Activated naive CD4-positive, alpha-beta T cell treated with anti-CD3 and anti-CD28 coated beads, Interleukin-2, amount 10 ng/mL, durations not matched to agents 7 days and 5 days (primary cell): ENCODE measurements at regions not wholly inside any gene's neighbourhood (a gene's known extent, or its start where the extent isn't known, plus 50 kb on each side); places are given as distances from the start of the nearest gene placed in this dataset.
"Not testable (repeated sequence)": the region's sequence is repeated elsewhere in the genome, so short reads cannot be mapped to it uniquely, and the experiment has no call there.

Source experiments
- CTCF ChIA-PET: fragments of 350-600 bp; sonication (Branson Sonifier 250); formaldehyde crosslinking; loops from one replicate; lab custom pipeline; 2021; ENCODE audit warnings: antibody characterized with exemption; lab: Charles Lee
- DNase-seq: peaks from one replicate; pipeline ENCODE4 v3.0.0-alpha.2; 2020
- H3K27ac Mint-ChIP-seq: one replicate; pipeline ENCODE4 v1.8.0; 2021; ENCODE audit warnings: mild to moderate bottlenecking, moderate library complexity, mixed read lengths
- H3K27me3 Mint-ChIP-seq: one replicate; pipeline ENCODE4 v1.8.0; 2021; ENCODE audit warnings: mild to moderate bottlenecking, mixed read lengths
- H3K36me3 Mint-ChIP-seq: one replicate; pipeline ENCODE4 v1.8.0; 2021; ENCODE audit warnings: mixed read lengths
- H3K4me1 Mint-ChIP-seq: one replicate; pipeline ENCODE4 v1.8.0; 2021; ENCODE audit warnings: mixed read lengths
- H3K4me3 Mint-ChIP-seq: one replicate; pipeline ENCODE4 v1.8.0; 2021; ENCODE audit warnings: mild to moderate bottlenecking, moderate library complexity, mixed read lengths
- H3K9me3 Mint-ChIP-seq: one replicate; pipeline ENCODE4 v1.8.0; 2021; ENCODE audit warnings: mixed read lengths

DNA sequence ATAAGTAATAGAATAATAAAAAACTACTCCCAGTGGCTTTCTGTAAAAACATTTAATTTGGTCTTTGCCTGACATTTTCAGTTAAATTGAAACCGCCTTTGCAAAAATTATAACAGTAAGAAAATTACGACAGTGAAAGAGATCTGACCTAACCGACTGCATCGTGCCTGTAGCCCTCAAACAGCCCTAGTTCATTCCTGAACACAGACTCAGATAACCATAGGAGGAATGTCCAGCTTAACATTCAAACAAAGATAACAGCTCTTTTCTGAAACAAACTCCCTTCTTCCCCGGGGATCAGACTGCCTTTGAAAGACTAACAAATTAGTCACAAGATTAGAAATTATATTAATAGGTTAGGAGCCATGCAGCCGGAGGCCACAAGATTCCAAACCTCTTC, 252.5 kb upstream of the USP9Y start:
- H3K27me3 Mint-ChIP-seq, H3K4me1 Mint-ChIP-seq, H3K4me3 Mint-ChIP-seq, H3K36me3 Mint-ChIP-seq, H3K9me3 Mint-ChIP-seq, H3K27ac Mint-ChIP-seq, DNase-seq, CTCF ChIA-PET: not testable (repeated sequence)

GRCh38 chrY:12453318-12453717, 247.7 kb upstream of the USP9Y start:
- H3K4me1 Mint-ChIP-seq, H3K27me3 Mint-ChIP-seq, H3K4me3 Mint-ChIP-seq, H3K9me3 Mint-ChIP-seq, CTCF ChIA-PET, DNase-seq, H3K36me3 Mint-ChIP-seq, H3K27ac Mint-ChIP-seq: not testable (repeated sequence)

DNA sequence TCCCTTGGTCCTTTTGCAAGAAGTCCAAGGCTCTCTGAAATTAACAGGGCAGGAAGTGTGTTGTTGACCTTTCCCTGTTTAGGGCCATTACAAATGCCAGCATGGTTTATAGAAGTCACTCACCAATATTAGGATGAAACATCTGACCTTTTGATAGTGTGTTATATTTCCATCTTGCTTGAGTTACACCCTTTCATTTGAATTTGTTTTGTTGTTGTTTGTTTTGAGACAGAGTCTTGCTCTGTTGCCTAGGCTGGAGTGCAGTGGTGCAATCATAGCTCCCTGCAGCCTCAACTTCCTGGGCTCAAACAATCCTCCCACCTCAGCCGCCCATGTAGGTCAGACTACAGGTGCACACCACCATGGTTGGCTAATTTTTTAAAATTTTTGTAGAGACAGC, 241.1 kb upstream of the USP9Y start:
- no peaks in the 10 kb centered on the region for H3K9me3 Mint-ChIP-seq
- no peak overlapping the region for H3K27ac Mint-ChIP-seq
- no peaks in the 10 kb centered on the region for H3K36me3 Mint-ChIP-seq
- H3K4me3 Mint-ChIP-seq, result no peak overlapping the region
- no peaks in the 10 kb centered on the region for H3K4me1 Mint-ChIP-seq
- H3K27me3 Mint-ChIP-seq, result no peaks in the 10 kb centered on the region
- CTCF ChIA-PET, result no interaction called here
- DNase-seq, result no peak

DNA sequence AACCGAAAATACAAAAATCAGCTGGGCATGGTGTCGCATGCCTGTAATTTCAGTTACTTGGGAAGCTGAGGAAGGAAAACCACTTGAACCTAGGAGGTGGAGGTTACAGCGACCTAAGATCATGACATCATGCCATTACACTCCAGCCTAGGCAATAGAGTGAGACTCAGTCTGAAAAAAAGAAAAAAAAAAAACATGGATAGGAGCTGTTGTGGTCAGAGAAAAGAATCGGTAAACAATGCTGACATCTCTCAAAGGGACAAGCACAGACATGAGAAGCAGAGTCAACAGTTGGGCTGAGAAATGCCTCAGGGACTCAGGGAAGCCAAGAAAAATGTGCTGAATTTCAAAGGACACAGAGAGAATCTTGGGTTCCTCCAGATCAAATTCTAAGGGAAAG, 236.9 kb upstream of the USP9Y start:
- DNase-seq, result no peak
- H3K4me3 Mint-ChIP-seq, result no peak overlapping the region
- no peak overlapping the region for H3K27ac Mint-ChIP-seq
- peaks cover 5% of the 10 kb centered on the region for H3K9me3 Mint-ChIP-seq
- CTCF ChIA-PET, result no interaction called here
- H3K4me1 Mint-ChIP-seq, result no peaks in the 10 kb centered on the region
- H3K36me3 Mint-ChIP-seq, result no peaks in the 10 kb centered on the region
- no peaks in the 10 kb centered on the region for H3K27me3 Mint-ChIP-seq

GRCh38 chrY:12465706-12466105, 235.3 kb upstream of the USP9Y start:
- CTCF ChIA-PET, result no interaction called here

DNA sequence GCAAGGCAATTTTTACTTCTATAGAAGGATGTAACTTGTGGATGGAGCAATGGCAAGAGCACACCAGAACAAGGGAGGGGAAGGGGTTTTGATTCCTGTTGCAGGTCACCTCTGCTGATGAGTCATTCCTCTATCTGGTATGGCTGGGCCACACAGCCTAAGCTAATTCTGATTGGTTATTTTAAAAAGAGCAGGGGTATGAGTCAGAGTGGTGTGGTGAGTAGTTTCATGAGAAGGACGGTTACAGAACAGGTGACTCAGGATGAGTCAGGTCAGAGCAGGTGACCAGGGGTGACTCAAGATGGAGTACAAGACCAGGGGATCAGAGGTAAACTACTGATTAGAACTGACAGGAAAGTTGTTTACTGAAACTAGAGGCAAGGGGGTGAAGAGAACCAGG, 231.9 kb upstream of the USP9Y start:
- CTCF ChIA-PET, result no interaction called here
- no peaks in the 10 kb centered on the region for H3K36me3 Mint-ChIP-seq
- peaks cover 10% of the 10 kb centered on the region for H3K9me3 Mint-ChIP-seq
- no peaks in the 10 kb centered on the region for H3K27me3 Mint-ChIP-seq
- H3K4me1 Mint-ChIP-seq, result no peaks in the 10 kb centered on the region
- H3K4me3 Mint-ChIP-seq, result no peak overlapping the region
- H3K27ac Mint-ChIP-seq, result no peak overlapping the region
- no peak for DNase-seq

More at GRCh38 chrY:12465706-12466105, 235.3 kb upstream of the USP9Y start:
- Mint-ChIP-seq H3K4me1 (no peaks in the 10 kb centered on the region), H3K36me3 (no peaks in the 10 kb centered on the region), H3K27ac (no peak overlapping the region), H3K27me3 (no peaks in the 10 kb centered on the region), H3K9me3 (peaks cover 10% of the 10 kb centered on the region), H3K4me3 (no peak overlapping the region)
- no peak for DNase-seq

DNA sequence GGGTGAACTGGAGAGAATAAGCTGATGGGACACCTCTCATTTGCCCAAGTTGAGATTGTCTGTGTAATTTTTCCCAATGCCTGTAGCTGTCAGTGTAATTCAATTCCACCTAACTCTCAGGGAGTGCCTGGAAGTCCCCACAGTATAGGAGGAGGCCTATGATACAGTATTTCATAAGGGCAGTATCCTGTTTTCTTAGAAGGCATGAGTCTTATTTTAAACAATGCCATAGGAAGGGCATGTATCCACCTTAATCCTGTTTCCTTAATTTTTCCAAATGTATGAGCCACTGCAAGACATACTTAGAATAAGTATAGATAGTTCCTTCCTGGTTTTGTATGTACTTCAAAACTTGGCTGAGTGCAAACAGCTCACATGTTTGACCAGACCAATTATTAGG, 226.6 kb upstream of the USP9Y start:
- Mint-ChIP-seq H3K27me3 (no peaks in the 10 kb centered on the region), H3K9me3 (peaks cover 1% of the 10 kb centered on the region), H3K4me1 (peaks cover 3% of the 10 kb centered on the region), H3K4me3 (no peak overlapping the region), H3K36me3 (no peaks in the 10 kb centered on the region), H3K27ac (no peak overlapping the region)
- CTCF ChIA-PET, result no interaction called here
- DNase-seq, result no peak

- Mint-ChIP-seq H3K9me3 (no peaks in the 10 kb centered on the region), H3K4me3 (no peak overlapping the region), H3K36me3 (no peaks in the 10 kb centered on the region), H3K27ac (no peak overlapping the region), H3K27me3 (no peaks in the 10 kb centered on the region), H3K4me1 (peaks cover 9% of the 10 kb centered on the region)
- peak; percentile 66 for DNase-seq
- CTCF ChIA-PET, result interaction anchor here (1.0 to 2.3 kb wide), 2 partner anchors 9 to 142 kb away, joined by 3 to 12 read pairs; no protein-coding TSS in a partner anchor
These were observed 221.6 kb upstream of the USP9Y start for GRCh38 chrY:12479382-12479781.

GRCh38 chrY:12483394-12483793, 217.6 kb upstream of the USP9Y start:
- peaks cover 9% of the 10 kb centered on the region for H3K4me1 Mint-ChIP-seq
- H3K27ac Mint-ChIP-seq, result no peak overlapping the region
- DNase-seq, result no peak
- H3K36me3 Mint-ChIP-seq, result no peaks in the 10 kb centered on the region
- CTCF ChIA-PET, result no interaction called here
- H3K9me3 Mint-ChIP-seq, result no peaks in the 10 kb centered on the region
- H3K27me3 Mint-ChIP-seq, result peaks cover 4% of the 10 kb centered on the region
- H3K4me3 Mint-ChIP-seq, result no peak overlapping the region

GRCh38 chrY:12490558-12491209, 210.3 kb upstream of the USP9Y start:
- CTCF ChIA-PET, result no interaction called here
- DNase-seq, result no peak
- Mint-ChIP-seq H3K27ac (peak overlapping the region; percentile 64), H3K4me3 (no peak overlapping the region), H3K4me1 (no peaks in the 10 kb centered on the region), H3K36me3 (no peaks in the 10 kb centered on the region), H3K27me3 (peaks cover 2% of the 10 kb centered on the region), H3K9me3 (no peaks in the 10 kb centered on the region)

- no peak overlapping the region for H3K27ac Mint-ChIP-seq
- H3K9me3 Mint-ChIP-seq, result no peaks in the 10 kb centered on the region
- H3K27me3 Mint-ChIP-seq, result no peaks in the 10 kb centered on the region
- CTCF ChIA-PET, result no interaction called here
- H3K4me1 Mint-ChIP-seq, result no peaks in the 10 kb centered on the region
- no peak overlapping the region for H3K4me3 Mint-ChIP-seq
- H3K36me3 Mint-ChIP-seq, result no peaks in the 10 kb centered on the region
- no peak for DNase-seq
These were observed 208.8 kb upstream of the USP9Y start for GRCh38 chrY:12492218-12492617.

DNA sequence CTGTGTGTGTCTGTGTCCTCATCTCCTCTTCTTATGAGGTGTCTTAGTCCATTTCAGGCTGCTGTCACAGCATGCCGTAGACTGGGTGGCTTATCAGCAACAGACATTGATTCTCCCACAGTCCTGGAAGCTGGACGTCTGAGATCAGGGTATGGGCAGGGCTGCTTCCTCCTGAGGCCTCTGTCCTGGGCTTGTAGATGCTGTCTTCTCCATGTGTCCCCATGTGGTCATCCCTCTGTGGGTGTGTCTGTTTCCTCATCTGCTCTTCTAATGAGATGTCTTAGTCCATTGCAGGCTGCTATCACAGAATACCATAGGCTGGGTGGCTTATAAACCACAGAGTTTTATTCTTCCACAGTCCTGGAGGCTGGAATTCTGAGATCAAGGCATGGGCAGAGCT, 205.0 kb upstream of the USP9Y start:
- Mint-ChIP-seq H3K9me3 (no peaks in the 10 kb centered on the region), H3K27me3 (no peaks in the 10 kb centered on the region), H3K4me1 (no peaks in the 10 kb centered on the region), H3K36me3 (no peaks in the 10 kb centered on the region), H3K27ac (no peak overlapping the region), H3K4me3 (no peak overlapping the region)
- DNase-seq, result no peak
- CTCF ChIA-PET, result no interaction called here

DNA sequence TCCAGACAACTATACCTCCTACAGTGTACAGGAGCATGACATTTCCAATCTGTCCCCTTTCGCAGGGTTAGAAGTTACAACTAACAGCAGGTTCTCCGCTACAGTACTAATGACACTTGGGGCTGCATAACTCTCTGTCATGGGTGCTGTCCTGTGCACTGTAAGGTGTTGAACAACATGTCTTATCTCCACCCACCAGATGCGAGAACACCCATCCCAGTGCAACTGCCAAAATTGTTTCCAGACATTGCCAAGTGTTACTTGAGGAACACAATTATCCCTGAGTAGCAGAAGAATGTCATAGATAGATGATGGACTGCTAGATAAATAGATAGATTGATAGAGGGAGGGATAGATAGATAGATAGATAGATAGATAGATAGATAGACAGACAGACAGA, 200.9 kb upstream of the USP9Y start:
- Mint-ChIP-seq H3K27me3 (no peaks in the 10 kb centered on the region), H3K4me3 (no peak overlapping the region), H3K9me3 (no peaks in the 10 kb centered on the region), H3K27ac (no peak overlapping the region), H3K36me3 (no peaks in the 10 kb centered on the region), H3K4me1 (no peaks in the 10 kb centered on the region)
- DNase-seq, result no peak
- CTCF ChIA-PET, result no interaction called here

DNA sequence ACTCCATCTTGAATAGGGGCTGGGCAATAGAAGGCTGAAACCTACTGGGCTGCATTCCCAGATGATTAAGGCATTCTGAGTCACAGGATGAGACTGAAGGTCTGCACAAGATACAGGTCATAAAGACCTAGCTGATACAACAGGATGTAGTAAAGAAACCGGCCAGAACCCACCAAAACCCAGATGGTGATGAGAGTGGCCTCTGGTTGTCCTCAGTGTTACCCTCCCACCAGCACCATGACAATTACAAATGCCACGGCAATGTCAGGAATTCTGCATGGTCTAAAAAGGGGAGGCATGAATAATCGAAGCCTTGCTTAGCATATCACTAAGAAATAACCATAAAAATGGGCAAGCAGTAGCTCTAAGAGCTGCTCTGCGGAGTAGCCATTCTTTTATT, 197.0 kb upstream of the USP9Y start:
- H3K9me3 Mint-ChIP-seq, DNase-seq, H3K27ac Mint-ChIP-seq, H3K4me3 Mint-ChIP-seq, H3K4me1 Mint-ChIP-seq, H3K36me3 Mint-ChIP-seq, H3K27me3 Mint-ChIP-seq, CTCF ChIA-PET: not testable (repeated sequence)

DNA sequence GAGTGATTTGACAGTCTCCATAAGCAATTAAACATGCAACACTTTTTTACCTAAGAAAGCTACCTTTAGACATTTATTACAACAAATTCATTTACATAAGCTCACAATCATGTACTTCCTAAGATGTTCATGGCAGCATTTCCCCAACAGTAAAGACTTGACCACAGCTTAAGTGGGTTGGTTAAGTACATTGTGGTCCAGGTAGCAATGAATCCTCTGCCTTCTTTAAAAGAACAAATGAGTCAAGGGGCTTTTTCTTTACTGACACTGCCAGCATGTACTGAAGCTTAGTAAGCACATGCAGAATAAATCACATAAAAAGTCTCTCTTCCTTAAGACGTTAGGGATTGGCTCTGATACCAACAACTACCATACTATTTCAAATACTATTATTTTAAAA, 183.7 kb upstream of the USP9Y start:
- H3K36me3 Mint-ChIP-seq, result no peaks in the 10 kb centered on the region
- DNase-seq, result no peak
- H3K27ac Mint-ChIP-seq, result no peak overlapping the region
- CTCF ChIA-PET, result no interaction called here
- peaks cover 3% of the 10 kb centered on the region for H3K27me3 Mint-ChIP-seq
- H3K4me3 Mint-ChIP-seq, result no peak overlapping the region
- no peaks in the 10 kb centered on the region for H3K4me1 Mint-ChIP-seq
- no peaks in the 10 kb centered on the region for H3K9me3 Mint-ChIP-seq

DNA sequence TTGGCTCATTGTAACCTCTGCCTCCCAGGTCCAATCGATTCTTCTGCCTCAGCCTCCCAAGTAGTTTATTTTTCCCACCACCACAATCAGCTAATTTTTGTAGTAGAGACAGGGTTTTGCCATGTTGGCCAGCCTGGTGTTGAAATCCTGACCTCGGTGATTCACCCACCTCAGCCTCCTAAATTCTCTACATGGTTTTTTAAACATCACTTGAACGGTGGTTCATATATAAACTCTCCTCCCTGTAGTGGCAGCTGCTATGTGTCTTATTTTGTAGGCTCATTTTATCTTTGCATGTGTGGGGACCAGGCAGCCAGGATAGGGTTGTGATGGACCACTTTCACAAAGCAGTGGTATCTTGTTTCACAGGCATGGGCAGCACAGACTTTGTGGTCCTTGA, 175.8 kb upstream of the USP9Y start:
- Mint-ChIP-seq H3K4me3 (no peak overlapping the region), H3K36me3 (no peaks in the 10 kb centered on the region), H3K9me3 (no peaks in the 10 kb centered on the region), H3K27me3 (no peaks in the 10 kb centered on the region), H3K4me1 (no peaks in the 10 kb centered on the region), H3K27ac (no peak overlapping the region)
- no peak for DNase-seq
- CTCF ChIA-PET, result no interaction called here
